OCI-LY3 (cell line): ENCODE measurements at regions not wholly inside any gene's neighbourhood (a gene's known extent, or its start where the extent isn't known, plus 50 kb on each side); places are given as distances from the start of the nearest gene placed in this dataset.

Experiments
- H2AFZ ChIP-seq: fragments of 200-600, 300-600 bp; shearing (Covaris generic); 2 replicates; pipeline ENCODE4 v1.6.0; 2014; ENCODE audit warnings: antibody characterized with exemption, low read depth, low read length
- H3K27ac ChIP-seq: fragments of 200-600, 300-600 bp; sonication (generic); 2 replicates; pipeline ENCODE4 v1.5.1; 2014; ENCODE audit warnings: mild to moderate bottlenecking, low read length, moderate library complexity, mixed read lengths
- H3K27me3 ChIP-seq: fragments of 200-600, 300-600 bp; sonication (generic); 2 replicates; pipeline ENCODE4 v1.6.1; 2014; ENCODE audit warnings: low read depth, low read length, mixed read lengths
- H3K36me3 ChIP-seq: fragments of 200-600, 300-600 bp; sonication (generic); replicated peaks from 2 replicates; pipeline ENCODE3; 2014; ENCODE audit warnings: low read depth, low read length, mixed read lengths
- H3K4me1 ChIP-seq: fragments of 300-600, 200-600 bp; sonication (generic); 2 replicates; pipeline ENCODE4 v1.6.1; 2014; ENCODE audit warnings: low read length, mixed read lengths
- H3K4me2 ChIP-seq: fragments of 200-600, 300-600 bp; sonication (generic); 2 replicates; pipeline ENCODE4 v1.6.1; 2014; ENCODE audit warnings: low read length, mixed read lengths
- H3K4me3 ChIP-seq: fragments of 300-600, 200-600 bp; sonication (generic); 2 replicates; pipeline ENCODE4 v1.5.1; 2014; ENCODE audit warnings: antibody characterized with exemption, mild to moderate bottlenecking, low read length, moderate library complexity
- H3K79me2 ChIP-seq: fragments of 300-600, 200-600 bp; shearing (Covaris generic); 2 replicates; pipeline ENCODE4 v1.6.1; 2014; ENCODE audit warnings: mild to moderate bottlenecking, low read length, mixed read lengths
- H3K9ac ChIP-seq: fragments of 300-600, 200-600 bp; shearing (Covaris generic); 2 replicates; pipeline ENCODE4 v1.6.0; 2014; ENCODE audit warnings: mild to moderate bottlenecking, low read length, moderate library complexity
- H3K9me3 ChIP-seq: fragments of 200-600, 300-600 bp; shearing (Covaris generic); 2 replicates; pipeline ENCODE4 v1.6.1; 2014; ENCODE audit warnings: low read length, mixed read lengths; ENCODE audit not compliant: insufficient read depth
- H4K20me1 ChIP-seq: fragments of 200-600, 300-600 bp; sonication (generic); 2 replicates; pipeline ENCODE4 v1.6.1; 2016; ENCODE audit warnings: low read length, mixed read lengths; ENCODE audit not compliant: insufficient read depth
- CTCF ChIP-seq: fragments of 200-600, 300-600 bp; sonication (generic); IDR thresholded peaks from 2 replicates; pipeline ENCODE4 v1.5.1; 2014; ENCODE audit warnings: antibody characterized with exemption, low read length, low read depth
- EZH2phosphoT487 ChIP-seq: fragments of 200-600 bp; shearing (Covaris generic); IDR thresholded peaks from 2 replicates; pipeline ENCODE4 v1.6.1; 2018; ENCODE audit warnings: antibody characterized with exemption, mixed run types, low read depth

DNA sequence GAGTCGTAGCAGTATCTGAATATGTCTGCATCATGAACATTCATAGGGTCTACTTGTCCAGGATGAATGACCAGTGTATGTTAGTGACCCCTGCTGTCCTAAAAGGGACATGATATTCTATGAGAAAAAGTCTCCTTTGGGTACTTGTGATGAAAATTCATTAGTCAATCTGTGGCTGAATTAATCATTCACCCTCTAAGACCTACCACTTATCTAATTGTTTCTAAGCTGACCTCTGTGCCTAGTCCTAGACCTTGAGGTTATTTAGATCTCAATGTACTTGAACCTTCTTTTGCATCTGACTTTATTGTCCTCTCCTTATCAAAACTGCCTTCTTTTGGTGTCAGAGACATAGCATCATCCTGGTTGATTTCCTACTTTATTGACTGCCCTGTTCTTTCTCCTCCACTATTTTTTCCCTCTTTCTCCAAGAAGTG, 799.3 kb downstream of the DIPK2A start:
- Histone ChIP-seq H2AFZ (no peak overlapping the region), H3K9ac (no peak overlapping the region), H3K4me1 (peaks cover 12% of the 10 kb centered on the region), H4K20me1 (no peaks in the 10 kb centered on the region), H3K36me3 (no peaks in the 10 kb centered on the region), H3K79me2 (no peaks in the 10 kb centered on the region), H3K27me3 (no peaks in the 10 kb centered on the region), H3K4me2 (no peak overlapping the region), H3K4me3 (no peak overlapping the region), H3K9me3 (no peaks in the 10 kb centered on the region), H3K27ac (no peak overlapping the region)
- TF ChIP-seq EZH2phosphoT487 (no peak), CTCF (peak; percentile 57)

GRCh38 chr3:144771381-144771870, 799.8 kb downstream of the DIPK2A start:
- peaks cover 12% of the 10 kb centered on the region for H3K4me1 ChIP-seq
- H3K4me3 ChIP-seq: no peak overlapping the region
- no peaks in the 10 kb centered on the region for H3K79me2 ChIP-seq
- H3K9me3 ChIP-seq: no peaks in the 10 kb centered on the region
- no peak overlapping the region for H3K27ac ChIP-seq
- no peaks in the 10 kb centered on the region for H4K20me1 ChIP-seq
- no peaks in the 10 kb centered on the region for H3K27me3 ChIP-seq
- no peak for TF ChIP-seq EZH2phosphoT487
- TF ChIP-seq CTCF: no peak
- no peak overlapping the region for H3K9ac ChIP-seq
- no peak overlapping the region for H3K4me2 ChIP-seq
- H2AFZ ChIP-seq: no peak overlapping the region
- no peaks in the 10 kb centered on the region for H3K36me3 ChIP-seq

GRCh38 chr3:144772372-144772771, 800.7 kb downstream of the DIPK2A start:
- TF ChIP-seq CTCF: no peak
- no peak for TF ChIP-seq EZH2phosphoT487
- Histone ChIP-seq H3K4me3 (no peak overlapping the region), H3K27me3 (no peaks in the 10 kb centered on the region), H3K4me1 (peaks cover 12% of the 10 kb centered on the region), H3K36me3 (no peaks in the 10 kb centered on the region), H2AFZ (no peak overlapping the region), H3K9me3 (no peaks in the 10 kb centered on the region), H3K9ac (no peak overlapping the region), H3K27ac (no peak overlapping the region), H4K20me1 (no peaks in the 10 kb centered on the region), H3K4me2 (no peak overlapping the region), H3K79me2 (no peaks in the 10 kb centered on the region)

DNA sequence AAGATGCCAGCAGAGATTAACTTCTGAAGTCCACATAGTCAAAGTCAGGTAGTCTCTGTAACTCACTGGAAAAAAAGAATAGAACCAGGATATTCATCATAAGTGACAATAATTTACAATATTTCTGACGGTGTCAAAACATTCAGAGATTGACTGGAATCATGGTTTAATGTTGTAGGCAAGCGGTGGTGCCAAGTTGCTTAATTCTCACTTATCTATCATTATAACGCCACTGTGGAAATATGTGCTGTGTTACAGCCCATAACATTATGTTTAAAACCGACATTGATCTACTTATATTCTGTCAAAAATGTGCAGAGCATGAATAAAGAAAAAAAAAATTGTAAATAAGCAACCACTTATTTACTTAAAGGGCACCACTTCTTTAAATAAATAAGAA, 801.7 kb downstream of the DIPK2A start:
- Histone ChIP-seq H2AFZ (no peak overlapping the region), H3K36me3 (no peaks in the 10 kb centered on the region), H3K79me2 (no peaks in the 10 kb centered on the region), H3K9ac (no peak overlapping the region), H3K27ac (no peak overlapping the region), H4K20me1 (no peaks in the 10 kb centered on the region), H3K9me3 (no peaks in the 10 kb centered on the region), H3K4me1 (peaks cover 12% of the 10 kb centered on the region), H3K4me2 (no peak overlapping the region), H3K27me3 (no peaks in the 10 kb centered on the region), H3K4me3 (no peak overlapping the region)
- no peak for TF ChIP-seq CTCF
- no peak for TF ChIP-seq EZH2phosphoT487
